ENCODE measurements at regions not wholly inside any gene's neighbourhood (a gene's known extent, or its start where the extent isn't known, plus 50 kb on each side); places are given as distances from the start of the nearest gene placed in this dataset.
"Not testable (repeated sequence)": the region's sequence is repeated elsewhere in the genome, so short reads cannot be mapped to it uniquely, and the experiment has no call there.

DNA sequence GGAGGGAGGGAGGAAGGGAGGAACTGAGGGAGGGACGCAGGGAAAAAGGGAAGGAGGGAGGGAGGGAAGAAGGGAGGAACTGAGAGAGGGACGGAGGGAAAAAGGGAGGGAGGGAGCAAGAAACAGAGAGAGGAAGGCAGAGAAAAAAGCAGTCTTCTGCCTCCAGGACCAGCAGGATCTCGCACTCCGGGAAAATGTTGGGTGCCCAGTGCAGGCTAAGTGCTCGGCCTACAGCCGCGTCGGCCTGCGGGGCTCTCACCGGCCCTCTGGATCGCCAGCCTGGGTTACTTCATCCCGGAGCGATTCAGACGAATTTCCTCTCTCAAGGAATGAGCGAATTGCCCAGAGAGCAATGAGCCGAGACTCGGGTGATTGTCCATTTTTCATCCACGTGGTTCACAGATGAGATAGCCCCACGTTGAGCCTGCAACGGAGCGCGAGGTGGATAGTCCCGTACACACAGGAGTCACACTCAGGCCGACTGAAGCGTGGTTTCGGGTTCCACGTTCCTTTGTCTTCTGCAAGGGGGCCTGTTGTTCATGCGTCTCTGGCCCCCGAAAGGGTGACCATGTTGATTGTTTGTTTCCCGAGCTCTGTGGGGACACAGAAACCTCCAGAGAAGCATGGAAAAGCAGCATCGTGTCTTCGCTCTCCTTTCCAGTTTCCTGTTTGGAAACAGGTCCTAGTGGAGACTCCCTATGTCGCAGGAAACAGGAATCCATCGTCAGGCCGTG, 1937.1 kb upstream of the DEFB115 start:
- not testable (repeated sequence) for DNase-seq

DNA sequence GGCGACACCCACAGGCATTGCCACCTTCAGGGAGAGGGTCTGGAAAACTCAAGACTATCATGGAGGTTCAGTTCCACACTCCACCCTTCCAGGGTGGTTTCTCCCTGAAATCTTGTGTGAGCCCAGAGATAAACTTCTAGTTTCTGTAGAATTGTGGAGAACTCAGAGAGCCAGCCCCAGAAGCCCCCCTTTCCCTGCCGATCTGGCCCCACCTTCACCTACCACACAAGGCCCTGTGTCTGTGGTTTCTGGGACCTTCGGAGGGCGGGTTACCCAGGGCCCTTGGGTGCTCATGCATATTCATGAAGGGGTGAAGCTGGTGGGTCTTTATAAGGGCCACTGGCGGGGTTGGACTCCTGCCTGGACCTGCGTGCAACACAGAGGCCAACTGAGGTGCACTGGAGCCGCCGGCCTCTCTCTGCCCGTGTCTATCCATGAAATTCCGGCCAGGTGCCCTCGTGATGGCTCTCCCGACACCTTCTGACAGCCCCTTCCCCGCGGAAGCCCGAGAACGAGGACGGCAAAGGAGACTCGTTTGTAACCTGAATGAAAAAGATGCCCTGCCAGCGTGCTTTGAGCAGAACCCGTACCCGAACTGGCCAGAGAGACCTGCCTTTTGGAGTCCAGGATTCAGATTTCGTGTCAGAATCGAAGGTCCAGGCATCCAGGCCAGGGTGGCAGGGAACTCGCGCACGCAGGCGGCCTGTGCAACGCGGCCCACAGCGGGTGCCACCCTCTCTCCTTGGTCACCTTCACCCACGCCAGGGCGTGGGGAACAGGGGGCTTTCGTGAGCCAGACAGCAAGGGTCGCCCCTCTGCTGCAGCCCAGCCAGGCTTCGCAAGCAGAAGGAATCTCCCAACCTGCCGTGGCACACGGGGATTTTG, 1933.6 kb upstream of the DEFB115 start:
- not testable (repeated sequence) for DNase-seq

DNA sequence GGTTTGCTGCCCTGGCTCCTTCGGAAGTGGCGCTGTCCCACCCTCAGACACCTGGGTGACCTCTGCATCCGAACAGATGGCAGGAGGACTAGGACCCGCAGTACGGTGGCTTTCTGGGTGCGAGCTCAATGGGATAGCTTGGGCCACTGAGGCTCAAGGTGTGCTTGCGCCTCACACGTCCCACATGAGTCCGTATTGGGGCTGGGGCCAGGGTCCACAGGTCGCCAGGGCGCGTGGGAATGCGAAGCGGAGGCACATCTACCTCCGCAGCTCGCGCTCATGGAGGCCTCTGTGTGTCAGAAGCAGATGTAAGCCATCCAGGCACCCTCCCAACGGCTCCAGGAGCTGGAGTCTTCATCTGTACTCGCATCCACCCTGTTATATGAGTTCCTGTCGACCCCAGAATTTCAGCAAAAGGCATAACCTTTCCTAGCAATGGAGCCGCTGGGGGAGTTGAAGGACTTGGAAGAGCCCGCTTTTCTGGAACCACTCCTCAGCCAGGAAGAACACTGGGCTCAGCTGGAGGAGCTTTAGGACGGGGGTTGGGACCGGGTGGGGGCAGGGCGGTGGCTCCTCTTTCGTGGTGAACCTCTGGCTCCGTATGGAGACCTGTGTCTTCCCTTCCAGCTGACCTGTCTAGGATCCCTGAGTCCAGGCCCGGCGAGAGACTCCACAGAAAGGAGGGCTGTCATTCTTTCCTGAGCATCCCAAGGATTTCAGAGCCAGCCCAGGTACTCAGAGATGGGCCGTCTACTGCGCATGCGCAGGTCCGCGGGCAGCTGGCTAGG, 1932.8 kb upstream of the DEFB115 start:
- not testable (repeated sequence) for DNase-seq

GRCh38 chr20:29325304-29325640, 1932.2 kb upstream of the DEFB115 start:
- no peak for DNase-seq

- not testable (repeated sequence) for DNase-seq
Observed at GRCh38 chr20:29325781-29326180, 1931.7 kb upstream of the DEFB115 start.

GRCh38 chr20:29326376-29327070, 1930.9 kb upstream of the DEFB115 start:
- DNase-seq = no peak

DNA sequence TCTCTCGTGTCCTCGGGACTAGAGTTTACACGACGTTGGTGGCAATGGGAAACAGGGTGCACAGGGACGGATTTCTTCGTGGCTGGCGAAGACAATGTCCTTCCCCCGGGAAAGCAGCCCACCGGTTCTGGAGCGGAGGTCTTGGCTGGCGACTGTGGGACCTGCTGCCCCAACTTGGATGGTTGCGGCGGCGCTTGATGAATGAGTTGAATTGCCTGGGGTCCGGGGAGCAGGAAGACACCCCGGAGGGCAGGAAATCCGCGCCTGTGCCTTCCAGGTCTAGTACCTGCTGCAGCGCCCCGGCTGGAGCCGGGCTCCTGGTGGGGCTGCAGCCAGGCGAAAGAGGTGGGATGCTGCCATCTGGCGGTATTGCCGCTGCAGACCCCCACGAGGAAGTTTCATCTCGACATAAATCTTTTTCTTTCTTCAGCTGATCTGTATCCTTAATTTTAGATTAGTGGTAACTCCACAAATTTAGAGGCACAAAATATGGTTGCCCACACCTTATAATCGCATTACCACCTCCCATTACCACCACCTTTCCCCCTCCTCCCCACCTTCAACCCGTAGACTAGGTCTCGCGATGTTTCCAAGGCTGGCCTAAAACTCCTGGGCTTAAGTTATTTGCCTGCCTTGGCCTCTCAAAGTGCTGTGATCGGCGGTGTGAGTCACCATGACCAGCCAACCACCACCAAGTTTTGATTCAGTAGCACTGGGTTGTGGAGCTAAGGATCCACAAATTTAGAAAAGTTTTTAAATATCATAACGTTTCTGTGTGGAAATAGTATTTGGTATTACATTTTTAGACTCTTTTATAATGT, 1929.7 kb upstream of the DEFB115 start:
- not testable (repeated sequence) for DNase-seq

- not testable (repeated sequence) for DNase-seq
Observed at GRCh38 chr20:29330429-29331115, 1926.9 kb upstream of the DEFB115 start.

GRCh38 chr20:29349836-29350235, 1907.6 kb upstream of the DEFB115 start:
- no peak for DNase-seq

DNA sequence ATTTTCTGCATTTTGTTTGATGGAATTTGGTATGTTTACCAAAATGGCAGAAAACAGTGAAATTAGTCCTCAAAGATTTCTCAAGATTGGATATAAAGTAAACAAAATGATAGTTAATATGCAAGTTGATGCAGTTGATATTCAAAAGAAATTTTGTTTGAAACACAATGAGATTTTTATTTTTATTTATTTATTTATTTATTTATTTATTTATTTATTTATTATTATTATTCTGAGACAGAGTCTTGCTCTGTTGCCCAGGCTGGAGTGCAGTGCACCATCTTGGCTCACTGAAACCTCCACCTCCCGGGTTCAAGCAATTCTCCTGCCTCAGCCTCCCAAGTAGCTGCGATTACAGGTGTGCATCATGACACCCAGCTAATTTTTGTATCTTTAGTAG, 1881.5 kb upstream of the DEFB115 start:
- not testable (repeated sequence) for DNase-seq

DNA sequence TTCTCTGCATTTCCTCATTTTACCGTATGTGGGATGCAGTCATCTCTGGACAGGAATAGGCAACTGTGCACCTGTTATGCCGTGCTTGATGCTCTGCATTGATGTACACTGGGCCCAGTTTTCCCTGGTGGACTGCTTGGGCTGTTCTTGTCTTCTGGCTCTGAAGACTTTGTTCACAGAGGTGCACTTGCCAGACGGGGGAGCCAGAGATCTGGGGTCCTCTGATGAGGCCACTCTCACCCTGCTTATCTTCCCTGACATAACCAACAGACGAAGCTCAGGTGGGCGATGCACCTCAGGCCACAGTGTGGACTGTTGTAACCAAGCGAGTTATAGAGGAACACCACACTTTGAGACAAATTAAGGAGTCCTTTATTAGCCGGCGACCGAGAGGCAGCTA, 1864.6 kb upstream of the DEFB115 start:
- DNase-seq = not testable (repeated sequence)

DNA sequence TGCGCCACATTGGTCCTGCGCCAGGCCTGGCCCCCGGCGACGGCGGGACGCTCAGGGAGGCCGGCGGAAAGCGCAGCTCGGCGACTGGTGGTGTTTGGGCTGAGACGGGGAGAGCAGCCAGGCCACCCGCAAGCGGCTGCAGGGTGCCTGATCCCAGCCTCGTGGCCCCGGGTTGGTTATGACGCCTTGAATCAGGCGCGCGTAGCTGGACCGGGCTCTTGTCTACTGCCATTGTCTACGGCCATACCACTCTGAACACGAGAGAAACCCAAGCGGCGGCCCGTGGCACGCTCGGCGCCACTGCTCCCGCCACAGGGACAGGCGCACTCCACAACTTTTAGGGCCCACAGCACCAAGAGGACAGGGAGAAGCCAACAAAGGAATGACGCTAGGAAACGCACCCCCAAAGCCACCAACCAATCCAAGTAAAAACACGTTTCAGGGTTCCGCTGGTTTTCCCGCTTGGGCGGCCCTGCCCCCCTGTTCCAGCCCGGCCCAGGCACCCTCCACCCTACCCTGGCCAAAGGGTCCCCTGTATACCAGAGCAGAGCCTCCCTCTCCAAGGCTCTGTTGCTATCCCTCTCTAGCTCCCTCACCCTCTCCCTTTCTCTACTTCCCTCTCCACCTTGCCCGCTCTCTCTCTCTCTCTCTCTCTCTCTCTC, 1849.3 kb upstream of the DEFB115 start:
- no peak for DNase-seq

DNA sequence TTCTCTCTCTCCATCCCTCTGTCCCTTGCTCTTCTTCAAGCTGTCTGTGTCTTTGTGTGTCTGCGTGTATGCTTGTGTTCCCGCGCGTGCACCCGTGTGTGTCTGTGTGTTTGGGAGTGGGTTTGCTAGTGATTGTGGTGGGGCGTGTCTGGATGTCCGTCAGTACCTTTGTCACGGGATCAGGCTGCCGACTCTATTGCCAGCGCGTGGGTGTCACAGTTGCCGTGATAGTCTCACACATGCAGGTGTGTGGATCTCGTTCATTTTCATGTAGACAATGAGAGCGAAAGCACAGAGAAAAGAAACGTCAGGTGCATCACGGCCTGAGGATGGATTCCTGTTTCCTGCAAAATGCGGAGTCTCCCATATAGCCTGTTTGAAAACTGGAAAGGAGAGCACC, 1848.8 kb upstream of the DEFB115 start:
- DNase-seq = not testable (repeated sequence)

DNA sequence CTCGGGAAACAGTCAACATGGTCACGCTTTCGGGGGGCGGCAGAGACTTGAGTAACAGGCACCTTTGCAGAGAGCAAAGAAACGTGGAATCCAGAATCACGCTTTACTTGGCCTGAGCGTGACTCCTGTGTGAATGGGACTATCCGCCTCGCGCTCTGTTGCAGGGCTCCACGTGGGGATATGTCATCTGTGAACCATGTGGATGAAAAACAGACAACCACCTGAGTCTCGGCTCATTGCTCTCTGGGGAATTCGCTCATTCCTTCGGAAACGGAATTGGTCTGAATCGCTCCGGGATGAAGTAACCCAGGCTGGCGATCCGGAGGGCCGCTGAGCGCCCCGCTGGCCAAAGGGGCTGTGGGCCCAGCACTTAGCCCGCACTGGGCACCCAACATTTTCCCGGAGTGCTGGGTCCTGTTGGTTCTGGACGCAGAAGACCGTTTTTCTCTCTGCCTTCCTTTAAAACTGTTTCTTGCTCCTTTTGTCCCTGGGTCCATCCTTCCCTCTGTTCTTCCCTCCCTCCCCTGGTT, 1848.2 kb upstream of the DEFB115 start:
- not testable (repeated sequence) for DNase-seq

DNA sequence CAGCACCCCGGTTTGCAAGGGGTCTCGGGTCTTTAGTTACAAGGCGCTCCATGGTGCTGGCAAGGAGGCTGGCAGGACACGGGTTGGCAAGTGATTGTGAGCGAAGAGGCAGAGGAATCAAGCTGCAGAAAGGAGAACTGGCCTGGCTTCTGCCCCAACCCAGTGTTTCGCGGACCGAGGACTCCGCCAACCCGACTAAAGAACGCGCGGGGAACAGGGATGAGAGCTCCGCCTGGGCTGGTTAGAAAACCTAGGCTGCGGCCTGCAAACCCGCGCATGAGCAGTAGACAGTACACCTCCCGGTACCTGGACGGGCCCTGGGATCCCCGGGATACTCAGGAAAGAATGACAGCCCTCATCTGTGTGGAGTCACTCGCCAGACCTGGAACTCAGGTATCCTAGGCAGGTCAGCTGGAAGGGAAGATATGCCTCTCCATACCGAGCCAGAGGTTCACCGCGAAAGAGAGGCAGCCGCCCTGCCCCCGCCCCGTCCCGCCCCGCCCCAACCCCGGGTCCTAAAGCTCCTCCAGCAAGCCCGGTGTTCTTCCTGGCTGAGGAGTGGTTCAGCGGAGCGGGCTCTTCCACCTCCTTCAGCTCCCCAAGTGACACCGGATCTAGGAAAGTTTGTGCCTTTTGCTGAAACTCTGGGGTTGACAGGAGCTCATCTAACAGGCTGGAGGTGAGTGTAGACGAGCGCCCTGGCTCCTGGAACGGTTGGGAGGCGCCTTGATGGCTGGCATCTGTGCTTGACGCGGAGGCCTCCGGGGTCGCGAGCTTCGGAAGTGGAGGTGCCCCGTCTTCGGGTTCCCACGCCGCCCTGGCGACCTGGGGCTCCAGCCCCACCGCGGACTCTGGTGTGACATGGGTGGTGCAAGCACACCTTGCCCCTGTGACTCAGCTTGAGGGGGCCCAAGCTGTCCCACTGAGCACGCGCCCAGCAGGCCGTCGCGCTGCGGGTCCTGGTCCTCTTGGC, 1847.3 kb upstream of the DEFB115 start:
- no peak for DNase-seq

DNA sequence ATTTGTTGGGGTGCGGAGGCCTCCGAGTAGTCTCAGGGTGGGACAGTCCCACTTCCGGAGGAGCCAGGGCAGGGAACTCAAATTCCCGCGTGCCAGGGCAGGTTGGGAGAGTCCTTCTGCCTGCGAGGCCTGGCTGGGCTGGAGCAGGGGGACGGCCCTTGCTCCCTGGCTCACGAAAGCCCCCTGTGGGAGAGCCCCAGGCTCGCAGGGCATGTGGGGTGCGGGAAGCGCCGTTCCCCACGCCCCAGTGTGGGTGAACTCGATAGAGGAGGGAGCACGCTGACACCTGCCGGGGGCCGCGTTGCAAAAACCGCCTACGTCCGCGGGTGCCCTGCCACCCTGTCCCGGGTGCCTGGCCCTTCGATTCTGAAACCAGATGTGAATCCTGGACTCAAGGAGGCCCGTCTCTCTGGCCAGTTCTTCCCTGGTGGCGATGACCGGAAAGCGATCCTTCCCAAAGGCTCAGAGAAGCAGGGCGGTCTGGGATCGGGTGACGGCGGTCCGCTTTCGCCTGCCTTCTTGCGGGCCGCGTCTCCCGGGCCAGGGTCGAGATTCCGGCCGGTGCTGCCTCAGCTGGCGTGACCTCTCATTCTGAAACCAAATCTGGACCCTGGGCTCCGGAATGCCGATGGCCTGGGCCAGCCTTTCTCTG, 1846.5 kb upstream of the DEFB115 start:
- no peak for DNase-seq

DNA sequence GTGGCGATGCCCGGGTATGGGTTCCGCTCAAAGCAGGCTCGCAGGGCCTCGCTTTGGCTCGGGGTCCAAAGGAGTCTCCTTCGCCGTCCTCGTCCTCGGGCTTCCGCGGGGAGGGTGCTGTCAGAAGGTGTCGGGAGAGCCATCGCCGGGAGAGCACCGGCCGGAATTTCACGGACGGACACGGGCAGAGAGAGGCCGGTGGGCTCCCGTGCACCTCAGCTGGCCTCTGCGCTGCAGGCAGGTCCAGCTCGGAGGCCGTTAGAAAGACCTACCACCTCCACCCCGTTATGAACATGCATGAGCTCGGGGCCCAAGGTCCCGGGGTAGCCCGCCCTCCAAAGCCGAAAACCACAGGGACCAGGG, 1846.0 kb upstream of the DEFB115 start:
- not testable (repeated sequence) for DNase-seq

DNA sequence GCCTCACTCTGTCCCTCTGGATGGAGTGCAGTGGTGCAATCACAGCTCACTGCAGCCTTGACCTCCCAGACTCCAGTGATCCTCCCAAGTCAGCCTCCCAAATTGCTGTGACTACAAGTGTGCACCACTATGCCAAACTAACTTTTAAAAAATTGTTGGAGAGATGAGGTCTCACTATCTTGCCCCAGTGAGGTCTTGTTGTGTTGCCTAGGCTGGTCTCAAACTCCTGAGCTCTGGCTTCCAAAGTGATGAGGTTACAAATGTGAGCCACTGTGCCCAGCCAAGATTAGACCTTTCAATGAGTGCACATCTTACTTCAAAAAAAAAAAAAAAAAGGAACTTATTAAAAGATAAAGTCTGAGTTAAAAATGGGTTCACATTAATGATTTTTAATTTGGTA, 1838.1 kb upstream of the DEFB115 start:
- no peak for DNase-seq

Measured in activated CD4-positive, alpha-beta T cell treated with anti-CD3 and anti-CD28 coated beads, Interleukin-10, Interleukin-2, amounts not matched to agents 100 ng/mL and 50 ng/mL, durations not matched to agents 16 hours and 8 hours (primary cell).